ENCODE measurements at regions not wholly inside any gene's neighbourhood (a gene's known extent, or its start where the extent isn't known, plus 50 kb on each side); places are given as distances from the start of the nearest gene placed in this dataset.

DNA sequence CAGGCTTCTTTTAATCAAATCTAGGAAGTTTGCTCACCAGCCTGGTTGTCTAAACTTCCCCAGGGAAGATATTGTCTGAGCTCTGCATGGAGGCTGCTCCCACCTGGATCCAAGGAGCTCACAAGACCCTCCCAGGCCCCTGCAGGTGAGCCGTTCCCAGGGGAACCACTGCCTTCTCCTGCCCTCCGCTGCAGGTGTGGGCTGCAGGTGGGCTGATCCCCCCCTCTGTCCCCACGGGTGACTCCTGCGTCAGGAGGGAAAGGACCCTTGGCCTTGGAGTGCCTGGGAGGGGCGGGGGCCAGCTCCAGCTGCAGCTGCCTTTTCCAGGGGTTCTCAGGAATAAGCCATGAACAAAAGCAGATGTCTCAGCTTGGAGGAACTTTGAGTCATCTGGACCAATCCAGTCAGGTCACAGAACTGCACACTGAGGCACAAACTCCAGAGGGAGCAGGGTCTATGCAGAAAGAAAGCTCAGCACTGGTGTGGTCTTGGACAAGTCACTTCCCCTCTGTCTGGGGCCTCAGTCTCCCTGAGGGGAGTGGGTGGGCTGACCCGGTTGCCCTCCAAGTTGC lies 246.6 kb upstream of the RTL1 start:
- H3K4me3 ChIP-seq (ENCODE audit: low read depth, low read length) = no peak overlapping the region
- DNase-seq (ENCODE audit: low read depth) = no peak
- TF ChIP-seq, protein P1, sequence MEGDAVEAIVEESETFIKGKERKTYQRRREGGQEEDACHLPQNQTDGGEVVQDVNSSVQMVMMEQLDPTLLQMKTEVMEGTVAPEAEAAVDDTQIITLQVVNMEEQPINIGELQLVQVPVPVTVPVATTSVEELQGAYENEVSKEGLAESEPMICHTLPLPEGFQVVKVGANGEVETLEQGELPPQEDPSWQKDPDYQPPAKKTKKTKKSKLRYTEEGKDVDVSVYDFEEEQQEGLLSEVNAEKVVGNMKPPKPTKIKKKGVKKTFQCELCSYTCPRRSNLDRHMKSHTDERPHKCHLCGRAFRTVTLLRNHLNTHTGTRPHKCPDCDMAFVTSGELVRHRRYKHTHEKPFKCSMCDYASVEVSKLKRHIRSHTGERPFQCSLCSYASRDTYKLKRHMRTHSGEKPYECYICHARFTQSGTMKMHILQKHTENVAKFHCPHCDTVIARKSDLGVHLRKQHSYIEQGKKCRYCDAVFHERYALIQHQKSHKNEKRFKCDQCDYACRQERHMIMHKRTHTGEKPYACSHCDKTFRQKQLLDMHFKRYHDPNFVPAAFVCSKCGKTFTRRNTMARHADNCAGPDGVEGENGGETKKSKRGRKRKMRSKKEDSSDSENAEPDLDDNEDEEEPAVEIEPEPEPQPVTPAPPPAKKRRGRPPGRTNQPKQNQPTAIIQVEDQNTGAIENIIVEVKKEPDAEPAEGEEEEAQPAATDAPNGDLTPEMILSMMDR (IDR thresholded peaks at IDR 0.05; ENCODE audit: insufficient read depth, low read depth, low read length) = no peak

DNA sequence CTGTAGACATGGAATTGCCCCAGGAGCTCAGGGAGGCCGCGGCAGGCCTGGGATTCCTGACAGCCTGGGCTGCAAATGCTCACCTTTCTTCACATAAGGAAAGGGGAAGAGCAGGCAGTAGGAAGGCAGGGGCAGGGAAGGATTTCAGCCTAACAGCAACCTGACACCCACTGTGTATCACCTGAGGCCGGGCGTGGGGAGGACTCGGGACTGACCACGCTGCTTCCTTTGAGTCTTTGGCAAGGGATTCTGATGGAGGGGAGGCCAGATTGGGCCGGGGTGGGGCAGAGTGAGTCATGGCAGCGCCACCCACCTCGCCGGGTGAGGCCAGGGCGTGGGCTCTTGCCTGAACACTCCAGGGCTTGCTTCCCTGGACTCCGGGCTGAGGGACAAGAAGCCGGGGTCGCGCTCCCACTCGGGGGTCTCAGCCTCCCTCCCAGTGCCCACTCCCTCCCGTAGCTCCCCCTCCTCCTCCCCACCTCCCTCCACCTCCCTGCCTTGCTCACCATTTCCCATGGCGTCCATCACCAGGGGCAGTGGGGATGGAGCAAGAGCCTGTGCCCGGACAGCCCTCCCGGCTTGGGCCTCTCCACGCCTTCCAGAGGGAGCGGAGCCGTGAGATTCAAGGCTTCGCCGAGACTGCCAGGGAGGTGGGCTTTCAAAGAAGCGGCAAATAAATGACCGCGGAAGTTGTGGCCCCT lies 247.9 kb upstream of the RTL1 start:
- no peak for DNase-seq (ENCODE audit: low read depth)
- TF ChIP-seq, protein P1 (IDR thresholded peaks at IDR 0.05; ENCODE audit: insufficient read depth, low read depth, low read length) = no peak
- H3K4me3 ChIP-seq (ENCODE audit: low read depth, low read length) = no peak overlapping the region

DNA sequence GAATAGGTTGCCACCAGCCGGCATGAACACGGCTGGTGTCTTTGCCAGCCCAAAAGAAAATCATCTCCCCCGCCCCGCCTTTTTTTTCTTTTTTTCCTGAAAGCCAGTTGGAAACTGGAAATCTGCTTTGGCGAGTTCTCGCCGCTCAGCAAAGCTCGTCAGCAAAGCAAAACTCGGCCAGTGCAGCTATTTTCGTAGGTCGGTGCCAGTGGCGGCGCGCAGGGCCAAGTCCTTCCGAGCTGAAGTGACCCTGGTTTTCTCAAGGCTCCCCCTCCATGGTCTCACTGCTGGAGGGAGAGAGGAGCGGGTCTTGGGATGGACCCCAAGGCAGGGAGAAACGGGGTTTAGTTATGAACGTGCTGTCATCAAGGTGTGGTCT lies 248.4 kb upstream of the RTL1 start:
- TF ChIP-seq, protein P1 (IDR thresholded peaks at IDR 0.05; ENCODE audit: insufficient read depth, low read depth, low read length) = no peak
- DNase-seq (ENCODE audit: low read depth) = no peak

DNA sequence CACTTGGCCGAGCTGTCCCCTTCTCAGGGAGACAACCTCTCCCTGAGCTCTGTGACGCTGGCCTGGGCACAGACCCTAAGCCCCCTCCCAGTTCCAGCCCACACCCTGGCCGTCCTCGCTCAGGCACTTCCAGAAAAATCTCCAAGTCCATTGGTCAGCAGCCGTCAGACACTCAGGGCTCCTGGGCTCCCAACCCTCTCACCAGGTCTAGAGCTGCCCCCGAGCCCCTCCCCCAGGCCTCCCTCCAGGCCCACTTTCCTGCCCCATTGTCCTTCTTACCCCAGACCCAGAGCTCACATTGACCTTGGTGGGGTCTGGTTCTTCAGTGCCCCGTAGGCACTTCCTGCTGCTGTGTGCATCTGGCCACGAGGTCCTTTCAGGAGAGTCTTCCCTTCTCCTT lies 249.3 kb upstream of the RTL1 start:
- no peak overlapping the region for H3K4me3 ChIP-seq (ENCODE audit: low read depth, low read length)
- DNase-seq (ENCODE audit: low read depth) = no peak
- TF ChIP-seq, protein P1 (IDR thresholded peaks at IDR 0.05; ENCODE audit: insufficient read depth, low read depth, low read length) = no peak

More for the DNA sequence above, 248.4 kb upstream of the RTL1 start:
- no peak overlapping the region for H3K4me3 ChIP-seq (ENCODE audit: low read depth, low read length)

DNA sequence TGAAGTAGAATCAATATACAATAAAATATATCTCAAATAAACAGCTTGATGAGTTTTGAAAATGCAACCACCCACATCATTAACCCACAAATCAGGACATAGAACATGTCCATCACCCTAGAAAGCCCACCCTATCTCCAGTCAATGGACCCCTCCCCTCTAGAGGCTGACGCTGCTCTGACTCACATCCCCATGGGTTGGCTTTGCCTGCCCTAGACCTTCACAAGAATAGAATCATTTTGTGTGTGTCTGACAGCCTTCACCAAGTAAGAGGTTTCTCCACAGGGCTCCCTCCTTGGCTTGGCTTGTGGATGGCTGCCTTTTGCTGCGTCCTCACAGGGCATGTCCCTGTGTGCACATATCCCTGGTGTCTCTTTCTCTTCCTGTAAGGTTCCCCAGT lies 250.2 kb upstream of the RTL1 start:
- TF ChIP-seq, protein P1 (IDR thresholded peaks at IDR 0.05; ENCODE audit: insufficient read depth, low read depth, low read length) = no peak
- DNase-seq (ENCODE audit: low read depth) = no peak
- no peak overlapping the region for H3K4me3 ChIP-seq (ENCODE audit: low read depth, low read length)

DNA sequence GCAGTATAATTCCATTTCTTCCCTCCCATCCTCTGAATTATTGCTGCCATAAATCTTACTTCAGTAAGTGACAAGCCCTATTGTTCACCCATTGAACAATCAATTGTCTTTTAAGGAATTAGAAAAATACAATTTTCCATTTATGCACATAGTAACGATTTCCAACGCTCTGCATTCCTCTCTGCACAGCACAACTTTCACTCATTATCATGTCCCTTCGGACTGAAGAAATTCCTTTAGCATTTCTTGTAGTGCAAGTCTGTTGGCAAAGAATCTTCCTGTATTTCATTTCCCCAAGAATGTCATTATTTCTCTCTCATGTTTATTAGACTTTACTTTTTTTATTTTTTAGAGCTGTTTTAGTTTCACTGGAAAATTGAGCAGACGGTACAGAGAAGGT lies 252.1 kb upstream of the RTL1 start:
- no peak for DNase-seq (ENCODE audit: low read depth)
- H3K4me3 ChIP-seq (ENCODE audit: low read depth, low read length) = no peak overlapping the region
- TF ChIP-seq, protein P1 (IDR thresholded peaks at IDR 0.05; ENCODE audit: insufficient read depth, low read depth, low read length) = no peak

DNA sequence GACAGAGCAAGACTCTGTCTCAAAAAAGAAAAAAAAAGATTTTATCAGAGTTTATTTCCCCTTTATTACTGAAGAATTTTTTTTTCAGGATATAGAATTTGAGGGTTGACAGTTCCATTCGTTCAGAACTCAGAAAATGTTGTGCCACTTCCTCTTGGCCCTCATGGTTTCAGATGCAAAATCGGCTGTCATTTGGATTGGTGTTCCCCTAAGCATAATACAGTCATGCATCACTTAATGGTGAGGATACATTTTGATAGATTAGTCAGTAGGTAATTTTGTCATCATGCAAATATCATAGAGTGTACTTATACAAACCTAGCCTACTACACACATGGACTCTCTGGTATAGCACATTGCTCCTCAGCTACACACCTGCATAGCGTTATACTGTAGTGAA lies 263.9 kb upstream of the RTL1 start:
- no peak overlapping the region for H3K4me3 ChIP-seq (ENCODE audit: low read depth, low read length)
- DNase-seq (ENCODE audit: low read depth) = no peak
- TF ChIP-seq, protein P1 (IDR thresholded peaks at IDR 0.05; ENCODE audit: insufficient read depth, low read depth, low read length) = no peak
